Left lung (tissue), 4 donors: ENCODE measurements at regions not wholly inside any gene's neighbourhood (a gene's known extent, or its start where the extent isn't known, plus 50 kb on each side); places are given as distances from the start of the nearest gene placed in this dataset.

Experiments
- ATAC-seq: fragments of 200-7000 bp; cut with Tn5 transposase; one replicate; pipeline ENCODE4 v1.9.1; 2020; ENCODE audit warnings: moderate library complexity
- DNase-seq, 4 donors: peaks; one replicate each; pipeline ENCODE4 v3.0.0-alpha.2; 2013 to 2020
- H3K27ac ChIP-seq, 2 donors: fragments of 200-600 bp; sonication (generic) in 1 of 2; one replicate each; pipeline versions ENCODE4 v1.5.0 to v1.8.0; 2020 to 2021
- H3K27me3 ChIP-seq, 2 donors: fragments of 200-600 bp; sonication (generic) in 1 of 2; one replicate each; pipeline versions ENCODE4 v1.5.0 to v1.8.0; 2020 to 2021
- H3K36me3 ChIP-seq, 2 donors: fragments of 200-600 bp; sonication (generic) in 1 of 2; one replicate each; pipeline versions ENCODE4 v1.5.0 to v1.8.0; 2020 to 2021
- H3K4me1 ChIP-seq, 2 donors: fragments of 200-600 bp; one replicate each; pipeline ENCODE4 v1.8.0; 2021
- H3K4me3 ChIP-seq, 2 donors: fragments of 200-600 bp; sonication (generic) in 1 of 2; one replicate each; pipeline versions ENCODE4 v1.5.0 to v1.8.0; 2020 to 2021; ENCODE audit warnings: mild to moderate bottlenecking in 1 of 2
- H3K9me3 ChIP-seq, 2 donors: fragments of 200-600 bp; sonication (generic) in 1 of 2; one replicate each; pipeline versions ENCODE4 v1.5.0 to v1.8.0; 2020 to 2021
- intact Hi-C, 2 donors: fragments of 100-400 bp; cut with DNase I; formaldehyde crosslinking; loops; one replicate each; pipeline versions ENCODE4 v1.11.2 to v1.14.2; 2022
- TF ChIP-seq, protein P1 (sequence below), 2 donors: fragments of 200-600 bp; sonication (generic) in 1 of 2; IDR thresholded peaks; one replicate each; pipeline versions ENCODE4 v1.5.0 to v1.8.0; 2021; ENCODE audit warnings: antibody characterized with exemption in 2 of 2
- donor health status: DM: no; HTN: yes; CAD: no.
- donor health status: DM: no; HTN: no; CAD: no.

DNA sequence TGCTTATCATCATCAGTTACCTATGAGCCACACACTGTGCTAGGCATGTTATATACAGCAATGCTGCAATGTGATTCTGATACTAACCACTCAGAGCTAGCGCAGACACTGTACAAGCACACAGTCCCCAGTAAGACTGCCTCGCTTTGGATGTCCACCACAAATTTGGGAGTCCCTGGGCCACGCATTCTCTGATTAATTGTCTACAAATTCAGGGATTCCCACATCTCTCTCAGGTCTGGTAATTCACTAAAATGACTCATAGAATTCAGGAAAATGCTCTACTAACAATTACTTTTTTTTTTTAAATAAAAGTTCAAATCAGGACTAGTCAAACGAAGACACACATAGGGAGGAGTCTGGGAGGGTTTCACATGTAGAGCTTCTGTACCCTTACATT is 652.1 kb upstream of the AADAT start:
- Histone ChIP-seq H3K4me3 (no peak overlapping the region), H3K27me3 (no peaks in the 10 kb centered on the region), H3K27ac (no peak overlapping the region), H3K4me1 (no peaks in the 10 kb centered on the region), H3K9me3 (no peaks in the 10 kb centered on the region), H3K36me3 (no peaks in the 10 kb centered on the region)
- DNase-seq: no peak
- TF ChIP-seq, protein P1, sequence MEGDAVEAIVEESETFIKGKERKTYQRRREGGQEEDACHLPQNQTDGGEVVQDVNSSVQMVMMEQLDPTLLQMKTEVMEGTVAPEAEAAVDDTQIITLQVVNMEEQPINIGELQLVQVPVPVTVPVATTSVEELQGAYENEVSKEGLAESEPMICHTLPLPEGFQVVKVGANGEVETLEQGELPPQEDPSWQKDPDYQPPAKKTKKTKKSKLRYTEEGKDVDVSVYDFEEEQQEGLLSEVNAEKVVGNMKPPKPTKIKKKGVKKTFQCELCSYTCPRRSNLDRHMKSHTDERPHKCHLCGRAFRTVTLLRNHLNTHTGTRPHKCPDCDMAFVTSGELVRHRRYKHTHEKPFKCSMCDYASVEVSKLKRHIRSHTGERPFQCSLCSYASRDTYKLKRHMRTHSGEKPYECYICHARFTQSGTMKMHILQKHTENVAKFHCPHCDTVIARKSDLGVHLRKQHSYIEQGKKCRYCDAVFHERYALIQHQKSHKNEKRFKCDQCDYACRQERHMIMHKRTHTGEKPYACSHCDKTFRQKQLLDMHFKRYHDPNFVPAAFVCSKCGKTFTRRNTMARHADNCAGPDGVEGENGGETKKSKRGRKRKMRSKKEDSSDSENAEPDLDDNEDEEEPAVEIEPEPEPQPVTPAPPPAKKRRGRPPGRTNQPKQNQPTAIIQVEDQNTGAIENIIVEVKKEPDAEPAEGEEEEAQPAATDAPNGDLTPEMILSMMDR (IDR thresholded peaks at IDR 0.05): no peak
- intact Hi-C loops: no loop called here
- ATAC-seq: no peak

GRCh38 chr4:170736710-170737109 is 647.0 kb upstream of the AADAT start:
- Histone ChIP-seq H3K4me3 (no peak overlapping the region), H3K4me1 (no peaks in the 10 kb centered on the region), H3K27ac (no peak overlapping the region), H3K27me3 (no peaks in the 10 kb centered on the region), H3K9me3 (no peaks in the 10 kb centered on the region), H3K36me3 (no peaks in the 10 kb centered on the region)
- TF ChIP-seq, protein P1 (IDR thresholded peaks at IDR 0.05): no peak
- intact Hi-C loops: no loop called here
- no peak for DNase-seq
- ATAC-seq: no peak

GRCh38 chr4:170729897-170730296 is 640.1 kb upstream of the AADAT start:
- Histone ChIP-seq H3K4me1 (no peaks in the 10 kb centered on the region), H3K27ac (no peak overlapping the region), H3K4me3 (no peak overlapping the region), H3K36me3 (no peaks in the 10 kb centered on the region), H3K27me3 (no peaks in the 10 kb centered on the region), H3K9me3 (no peaks in the 10 kb centered on the region)
- DNase-seq (no peak), ATAC-seq (no peak)
- TF ChIP-seq, protein P1 (IDR thresholded peaks at IDR 0.05): no peak
- intact Hi-C loops: no loop called here

GRCh38 chr4:170729236-170729635 is 639.5 kb upstream of the AADAT start:
- Histone ChIP-seq H3K9me3 (no peaks in the 10 kb centered on the region), H3K27me3 (no peaks in the 10 kb centered on the region), H3K36me3 (no peaks in the 10 kb centered on the region), H3K4me1 (no peaks in the 10 kb centered on the region), H3K27ac (no peak overlapping the region), H3K4me3 (no peak overlapping the region)
- DNase-seq (no peak), ATAC-seq (no peak)
- TF ChIP-seq, protein P1 (IDR thresholded peaks at IDR 0.05): no peak
- intact Hi-C loops: no loop called here

DNA sequence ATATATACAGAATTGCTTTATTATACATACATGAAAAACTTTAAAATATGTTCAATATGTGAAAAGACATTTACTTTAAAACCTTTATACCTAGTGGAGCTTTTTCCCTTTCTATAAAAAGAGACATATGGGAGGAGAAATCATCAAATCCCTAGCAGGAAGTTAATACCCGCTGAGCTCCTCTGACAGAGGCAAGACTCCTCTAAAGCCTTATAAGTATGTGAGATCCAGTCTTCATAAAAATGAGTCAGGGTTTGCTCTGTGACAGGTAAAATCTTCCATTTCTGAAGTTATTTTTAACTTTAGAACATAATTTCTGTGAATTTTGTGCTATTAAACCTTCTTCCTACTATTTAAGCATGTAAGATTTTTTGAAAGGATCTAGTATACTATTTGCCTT is 634.4 kb upstream of the AADAT start:
- Histone ChIP-seq H3K27ac (no peak overlapping the region), H3K9me3 (peaks cover 0 to 4% of the 10 kb centered on the region in 2 donors), H3K4me3 (no peak overlapping the region), H3K27me3 (no peaks in the 10 kb centered on the region), H3K36me3 (no peaks in the 10 kb centered on the region), H3K4me1 (no peaks in the 10 kb centered on the region)
- no peak for ATAC-seq
- TF ChIP-seq, protein P1 (IDR thresholded peaks at IDR 0.05): no peak
- DNase-seq: no peak
- intact Hi-C loops: no loop called here
